ENCODE measurements at regions not wholly inside any gene's neighbourhood (a gene's known extent, or its start where the extent isn't known, plus 50 kb on each side); places are given as distances from the start of the nearest gene placed in this dataset.
A peak's percentile ranks its signal among the peaks of the same experiment; 100 is the strongest.

DNA sequence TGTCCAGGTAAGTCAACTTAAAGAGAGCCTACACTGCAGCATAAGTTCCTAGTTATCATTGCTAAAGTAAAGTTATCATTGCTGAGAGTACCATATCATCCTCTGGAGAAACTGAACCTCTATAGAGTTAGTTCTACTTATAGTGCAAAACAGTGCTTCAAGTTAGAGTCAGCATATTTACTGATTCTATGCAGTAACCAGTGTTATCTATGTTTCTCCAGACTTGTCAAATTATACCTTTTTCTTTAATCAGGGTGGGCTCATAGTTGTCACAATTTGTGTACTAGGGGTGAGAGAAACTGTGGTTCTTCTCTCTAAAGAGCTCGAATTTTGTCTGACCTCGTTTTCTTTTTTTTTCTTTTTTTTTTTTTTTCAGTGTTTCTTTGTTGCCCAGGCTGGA lies 79.6 kb downstream of the ANXA2R start:
- Histone ChIP-seq H3K4me3 (no peak overlapping the region), H3K27ac (no peak overlapping the region), H3K4me1 (no peaks in the 10 kb centered on the region), H3K27me3 (ENCODE audit: insufficient read depth in 3 of 3, low read length in 2 of 3) (peaks cover 0 to 6% (median 4%) of the 10 kb centered on the region in 3 donors), H3K9me3 (no peaks in the 10 kb centered on the region), H3K36me3 (ENCODE audit: insufficient read depth in 1 of 2, low read depth in 1 of 2) (no peaks in the 10 kb centered on the region)
- ATAC-seq (no peak), DNase-seq (no peak)
- intact Hi-C loops (cut with DNase I), result no loop called here
- 64 to 73% (median 69%) methylated on average over 2 of the region's 2 CpGs for WGBS, 3 donors
- TF ChIP-seq, protein P1, sequence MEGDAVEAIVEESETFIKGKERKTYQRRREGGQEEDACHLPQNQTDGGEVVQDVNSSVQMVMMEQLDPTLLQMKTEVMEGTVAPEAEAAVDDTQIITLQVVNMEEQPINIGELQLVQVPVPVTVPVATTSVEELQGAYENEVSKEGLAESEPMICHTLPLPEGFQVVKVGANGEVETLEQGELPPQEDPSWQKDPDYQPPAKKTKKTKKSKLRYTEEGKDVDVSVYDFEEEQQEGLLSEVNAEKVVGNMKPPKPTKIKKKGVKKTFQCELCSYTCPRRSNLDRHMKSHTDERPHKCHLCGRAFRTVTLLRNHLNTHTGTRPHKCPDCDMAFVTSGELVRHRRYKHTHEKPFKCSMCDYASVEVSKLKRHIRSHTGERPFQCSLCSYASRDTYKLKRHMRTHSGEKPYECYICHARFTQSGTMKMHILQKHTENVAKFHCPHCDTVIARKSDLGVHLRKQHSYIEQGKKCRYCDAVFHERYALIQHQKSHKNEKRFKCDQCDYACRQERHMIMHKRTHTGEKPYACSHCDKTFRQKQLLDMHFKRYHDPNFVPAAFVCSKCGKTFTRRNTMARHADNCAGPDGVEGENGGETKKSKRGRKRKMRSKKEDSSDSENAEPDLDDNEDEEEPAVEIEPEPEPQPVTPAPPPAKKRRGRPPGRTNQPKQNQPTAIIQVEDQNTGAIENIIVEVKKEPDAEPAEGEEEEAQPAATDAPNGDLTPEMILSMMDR (IDR thresholded peaks at IDR 0.05), result no peak

DNA sequence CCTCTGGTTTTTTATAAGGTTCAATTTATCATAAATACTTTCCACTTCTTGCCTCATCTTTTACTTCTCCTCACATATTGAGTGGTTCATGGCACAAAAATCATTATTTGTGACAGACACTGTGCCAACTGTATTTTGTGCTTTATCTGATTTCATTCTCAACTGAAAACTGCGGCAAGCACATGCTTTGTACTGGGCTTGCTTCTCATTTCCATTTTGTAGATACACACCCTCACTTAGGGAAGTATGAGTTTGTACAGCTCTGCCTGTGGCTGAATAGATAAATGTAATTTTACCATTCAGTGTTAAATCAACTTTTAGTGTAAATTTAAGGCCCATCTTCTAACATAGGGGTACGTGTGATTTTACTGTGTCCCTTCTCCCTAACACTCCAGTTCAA lies 83.6 kb downstream of the ANXA2R start:
- no peak overlapping the region for H3K27ac ChIP-seq
- ATAC-seq (no peak), DNase-seq (no peak)
- H3K27me3 ChIP-seq (ENCODE audit: insufficient read depth in 3 of 3, low read length in 2 of 3), result peaks cover 4 to 41% (median 21%) of the 10 kb centered on the region in 3 donors
- TF ChIP-seq, protein P1 (IDR thresholded peaks at IDR 0.05), result no peak
- intact Hi-C loops (cut with DNase I), result no loop called here
- no peak overlapping the region for H3K4me3 ChIP-seq
- peaks cover 11% of the 10 kb centered on the region for H3K4me1 ChIP-seq
- H3K9me3 ChIP-seq, result no peaks in the 10 kb centered on the region
- WGBS, 3 donors, result 86 to 92% (median 86%) methylated on average over 2 of the region's 2 CpGs
- H3K36me3 ChIP-seq (ENCODE audit: insufficient read depth in 1 of 2, low read depth in 1 of 2), result no peaks in the 10 kb centered on the region

DNA sequence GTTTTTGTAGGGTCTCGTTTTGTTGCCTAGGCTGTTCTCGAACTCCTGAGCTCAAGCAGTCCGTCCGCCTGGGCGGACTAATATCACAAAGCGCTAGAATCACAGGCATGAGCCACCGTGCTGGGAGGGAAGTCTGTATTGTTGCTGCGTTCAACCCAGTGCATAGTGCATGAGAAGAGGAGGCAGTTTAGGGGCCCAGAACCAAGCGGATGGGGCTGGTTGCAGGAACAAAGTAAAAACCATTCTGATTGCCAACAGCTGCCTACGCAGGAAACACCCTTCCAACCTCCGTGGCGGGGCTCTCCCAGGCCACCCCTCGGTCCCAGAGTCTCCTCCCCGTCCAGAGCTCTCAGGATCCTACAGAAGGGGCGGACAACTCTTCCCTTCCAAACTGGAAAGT lies 87.1 kb downstream of the ANXA2R start:
- no peak overlapping the region for H3K27ac ChIP-seq
- peaks cover 34% of the 10 kb centered on the region for H3K4me1 ChIP-seq
- no peaks in the 10 kb centered on the region for H3K36me3 ChIP-seq (ENCODE audit: insufficient read depth in 1 of 2, low read depth in 1 of 2)
- TF ChIP-seq, protein P1 (IDR thresholded peaks at IDR 0.05), result no peak
- no peak for DNase-seq
- intact Hi-C loops (cut with DNase I), result loop anchor here (2.0 to 5.0 kb wide), 2 partner anchors 38 to 89 kb away; partner anchors contain the start of gene ANXA2R (in 1 of the 2)
- WGBS, 3 donors, result 22 to 27% (median 22%) methylated on average over 15 of the region's 15 CpGs
- H3K27me3 ChIP-seq (ENCODE audit: insufficient read depth in 3 of 3, low read length in 2 of 3), result peaks cover 10 to 76% (median 44%) of the 10 kb centered on the region in 3 donors
- no peak overlapping the region for H3K4me3 ChIP-seq
- no peak for ATAC-seq
- H3K9me3 ChIP-seq, result no peaks in the 10 kb centered on the region

DNA sequence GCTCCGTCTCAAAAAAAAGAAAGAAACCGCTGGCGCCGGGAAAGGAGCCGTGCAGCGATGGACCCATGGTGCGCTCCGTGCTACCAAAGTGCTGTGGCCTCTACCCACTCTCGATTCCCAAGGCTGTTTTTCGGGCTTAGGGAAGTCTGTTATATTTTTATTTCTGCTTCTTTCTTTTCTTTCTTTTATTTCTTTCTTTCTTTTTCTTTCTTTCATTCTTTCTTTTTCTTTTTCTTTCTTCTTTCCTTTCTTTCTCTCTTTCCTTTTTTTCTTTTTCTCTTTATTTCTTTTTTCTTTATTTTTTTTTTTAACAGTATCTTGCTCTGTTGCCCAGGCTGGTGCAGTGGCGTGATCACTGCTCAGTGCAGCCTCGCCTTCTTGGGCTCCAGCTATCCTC lies 87.5 kb downstream of the ANXA2R start:
- Histone ChIP-seq H3K4me3 (peak overlapping the region; percentile 75), H3K36me3 (ENCODE audit: insufficient read depth in 1 of 2, low read depth in 1 of 2) (no peaks in the 10 kb centered on the region), H3K27ac (no peak overlapping the region), H3K4me1 (peaks cover 34% of the 10 kb centered on the region), H3K9me3 (no peaks in the 10 kb centered on the region), H3K27me3 (ENCODE audit: insufficient read depth in 3 of 3, low read length in 2 of 3) (peaks cover 7 to 80% (median 44%) of the 10 kb centered on the region in 3 donors)
- TF ChIP-seq, protein P1 (IDR thresholded peaks at IDR 0.05), result no peak
- DNase-seq, result no peak
- 17 to 24% (median 20%) methylated on average over 12 of the region's 12 CpGs for WGBS, 3 donors
- ATAC-seq, result no peak
- intact Hi-C loops (cut with DNase I), result loop anchor here (2.0 to 5.0 kb wide), 2 partner anchors 38 to 90 kb away; partner anchors contain the start of gene ANXA2R (in 1 of the 2)

DNA sequence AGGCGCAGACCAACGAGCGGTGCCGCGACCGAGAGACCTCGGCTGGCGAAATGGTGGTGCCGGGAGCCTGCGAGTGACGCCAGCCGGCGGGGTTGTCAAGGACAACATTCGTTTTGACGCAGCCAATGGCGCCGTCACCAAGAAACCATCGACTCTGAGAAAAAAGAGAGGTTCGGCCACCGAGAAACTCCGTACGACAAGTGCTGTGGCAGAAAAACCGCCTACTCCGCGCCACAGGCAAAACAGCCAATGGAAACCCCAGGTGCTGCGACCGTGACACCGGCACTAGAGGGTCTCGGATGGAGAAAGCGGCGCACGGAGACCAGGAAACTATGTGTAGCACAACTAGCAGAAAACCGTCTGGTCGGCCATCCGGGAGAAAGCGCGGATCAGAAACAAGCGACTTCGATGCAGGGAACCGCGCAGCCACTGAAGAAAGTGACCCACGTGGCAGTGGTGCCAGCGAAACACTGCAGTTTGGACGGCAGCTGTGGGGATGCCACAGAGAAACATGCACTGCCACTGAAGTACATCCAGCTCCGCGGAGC lies 88.8 kb downstream of the ANXA2R start:
- Histone ChIP-seq H3K27me3 (ENCODE audit: insufficient read depth in 3 of 3, low read length in 2 of 3) (peaks cover 6 to 81% (median 44%) of the 10 kb centered on the region in 3 donors), H3K4me1 (peaks cover 34% of the 10 kb centered on the region), H3K9me3 (no peaks in the 10 kb centered on the region), H3K36me3 (ENCODE audit: insufficient read depth in 1 of 2, low read depth in 1 of 2) (no peaks in the 10 kb centered on the region), H3K27ac (peak overlapping the region; percentile 81), H3K4me3 (peak overlapping the region; percentile 75)
- intact Hi-C loops (cut with DNase I), result loop anchor here in 1 of 2 donors (5.0 kb wide), 1 partner anchor 91 kb away; the partner anchor contains the start of gene ANXA2R
- 1 to 3% (median 2%) methylated on average over 46 of the region's 46 CpGs for WGBS, 3 donors
- ATAC-seq (peak in 3 of 4 donors; percentile 13 to 47 (median 34)), DNase-seq (peak; percentile 50 to 67)
- TF ChIP-seq, protein P1 (IDR thresholded peaks at IDR 0.05), result no peak
